Endothelial cell of umbilical vein (primary cell): ENCODE measurements at regions not wholly inside any gene's neighbourhood (a gene's known extent, or its start where the extent isn't known, plus 50 kb on each side); places are given as distances from the start of the nearest gene placed in this dataset.

Source experiments
- POLR2A ChIP-seq: IDR thresholded peaks from 2 replicates; pipeline ENCODE4 v1.6.1; 2012; ENCODE audit warnings: low read depth, mild to moderate bottlenecking, control low read depth, low read length
- POLR2AphosphoS5 ChIP-seq: IDR thresholded peaks from 2 replicates; pipeline ENCODE4 v1.6.1; 2012; ENCODE audit warnings: low read depth, mild to moderate bottlenecking, control low read depth, low read length, moderate library complexity; ENCODE audit not compliant: insufficient read depth
- TF ChIP-seq, protein P1 (sequence below), 2 donors: IDR thresholded peaks; 1 replicate in 1 of 2; 2 replicates in 1 of 2; pipeline ENCODE4 v1.5.1; 2011; ENCODE audit warnings: low read length in 2 of 2, mild to moderate bottlenecking in 2 of 2, moderate library complexity in 2 of 2, control low read depth in 1 of 2, inconsistent platforms in 1 of 2, low read depth in 1 of 2; ENCODE audit not compliant: insufficient read depth in 1 of 2; ENCODE audit errors: extremely low read depth in 1 of 2

DNA sequence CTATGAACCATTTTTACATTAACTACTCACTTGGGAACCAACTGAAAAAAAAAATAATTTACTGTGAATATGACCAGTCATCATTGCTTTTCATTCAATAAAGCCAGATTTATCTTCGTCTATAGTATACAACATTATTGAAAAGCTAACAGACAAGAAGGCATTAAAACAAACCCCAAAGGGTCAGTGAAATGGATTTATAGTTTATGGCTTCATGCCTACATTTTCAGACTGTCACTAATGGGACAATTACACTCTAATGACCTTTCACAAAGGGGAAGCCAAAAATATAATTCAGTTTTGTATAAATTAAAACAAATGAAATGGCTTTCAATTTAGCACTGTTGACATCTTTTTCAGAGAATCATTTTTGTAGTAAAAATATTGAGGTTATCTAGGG lies 169.1 kb downstream of the DSEL start:
- no peak for TF ChIP-seq POLR2A
- TF ChIP-seq, protein P1, sequence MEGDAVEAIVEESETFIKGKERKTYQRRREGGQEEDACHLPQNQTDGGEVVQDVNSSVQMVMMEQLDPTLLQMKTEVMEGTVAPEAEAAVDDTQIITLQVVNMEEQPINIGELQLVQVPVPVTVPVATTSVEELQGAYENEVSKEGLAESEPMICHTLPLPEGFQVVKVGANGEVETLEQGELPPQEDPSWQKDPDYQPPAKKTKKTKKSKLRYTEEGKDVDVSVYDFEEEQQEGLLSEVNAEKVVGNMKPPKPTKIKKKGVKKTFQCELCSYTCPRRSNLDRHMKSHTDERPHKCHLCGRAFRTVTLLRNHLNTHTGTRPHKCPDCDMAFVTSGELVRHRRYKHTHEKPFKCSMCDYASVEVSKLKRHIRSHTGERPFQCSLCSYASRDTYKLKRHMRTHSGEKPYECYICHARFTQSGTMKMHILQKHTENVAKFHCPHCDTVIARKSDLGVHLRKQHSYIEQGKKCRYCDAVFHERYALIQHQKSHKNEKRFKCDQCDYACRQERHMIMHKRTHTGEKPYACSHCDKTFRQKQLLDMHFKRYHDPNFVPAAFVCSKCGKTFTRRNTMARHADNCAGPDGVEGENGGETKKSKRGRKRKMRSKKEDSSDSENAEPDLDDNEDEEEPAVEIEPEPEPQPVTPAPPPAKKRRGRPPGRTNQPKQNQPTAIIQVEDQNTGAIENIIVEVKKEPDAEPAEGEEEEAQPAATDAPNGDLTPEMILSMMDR (IDR thresholded peaks at IDR 0.05; ENCODE audit: extremely low read depth in 1 of 2, insufficient read depth in 1 of 2, low read depth in 1 of 2, low read length in 2 of 2), result no peak
- no peak for TF ChIP-seq POLR2AphosphoS5
